ENCODE measurements at regions not wholly inside any gene's neighbourhood (a gene's known extent, or its start where the extent isn't known, plus 50 kb on each side); places are given as distances from the start of the nearest gene placed in this dataset.

DNA sequence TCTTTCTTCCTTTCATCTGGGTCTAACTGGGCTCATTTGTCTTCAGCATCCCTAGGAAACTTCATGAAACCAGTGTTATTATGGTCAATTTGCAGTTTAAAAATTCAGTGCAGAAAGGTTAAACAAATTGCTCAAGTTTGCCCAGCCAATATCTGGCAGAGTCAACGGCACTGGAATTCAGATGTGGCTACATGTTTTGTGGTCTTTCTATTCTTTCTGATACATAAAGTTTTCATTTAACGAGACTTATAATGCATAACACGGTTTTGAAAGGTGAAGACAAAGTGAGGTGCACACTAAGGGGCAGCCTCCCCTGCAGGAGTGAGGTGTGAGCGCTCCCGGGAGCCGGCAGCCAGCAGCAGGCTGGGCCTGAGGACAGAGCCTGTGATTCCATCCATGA lies 164.6 kb downstream of the RTP5 start:
- no peak for TF ChIP-seq POLR2A (IDR thresholded peaks at IDR 0.05)
- TF ChIP-seq, protein P1, sequence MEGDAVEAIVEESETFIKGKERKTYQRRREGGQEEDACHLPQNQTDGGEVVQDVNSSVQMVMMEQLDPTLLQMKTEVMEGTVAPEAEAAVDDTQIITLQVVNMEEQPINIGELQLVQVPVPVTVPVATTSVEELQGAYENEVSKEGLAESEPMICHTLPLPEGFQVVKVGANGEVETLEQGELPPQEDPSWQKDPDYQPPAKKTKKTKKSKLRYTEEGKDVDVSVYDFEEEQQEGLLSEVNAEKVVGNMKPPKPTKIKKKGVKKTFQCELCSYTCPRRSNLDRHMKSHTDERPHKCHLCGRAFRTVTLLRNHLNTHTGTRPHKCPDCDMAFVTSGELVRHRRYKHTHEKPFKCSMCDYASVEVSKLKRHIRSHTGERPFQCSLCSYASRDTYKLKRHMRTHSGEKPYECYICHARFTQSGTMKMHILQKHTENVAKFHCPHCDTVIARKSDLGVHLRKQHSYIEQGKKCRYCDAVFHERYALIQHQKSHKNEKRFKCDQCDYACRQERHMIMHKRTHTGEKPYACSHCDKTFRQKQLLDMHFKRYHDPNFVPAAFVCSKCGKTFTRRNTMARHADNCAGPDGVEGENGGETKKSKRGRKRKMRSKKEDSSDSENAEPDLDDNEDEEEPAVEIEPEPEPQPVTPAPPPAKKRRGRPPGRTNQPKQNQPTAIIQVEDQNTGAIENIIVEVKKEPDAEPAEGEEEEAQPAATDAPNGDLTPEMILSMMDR (IDR thresholded peaks at IDR 0.05): no peak
- TF ChIP-seq POLR2AphosphoS5 (IDR thresholded peaks at IDR 0.05): no peak
- no peak for TF ChIP-seq EP300 (IDR thresholded peaks at IDR 0.05)
